GM12891 (cell line): ENCODE measurements at regions not wholly inside any gene's neighbourhood (a gene's known extent, or its start where the extent isn't known, plus 50 kb on each side); places are given as distances from the start of the nearest gene placed in this dataset.

Source experiments
- PAX5 ChIP-seq: IDR thresholded peaks from 2 replicates; pipeline ENCODE4 v1.6.1; 2011; ENCODE audit warnings: low read length, moderate library complexity, mild to moderate bottlenecking; ENCODE audit not compliant: insufficient read depth, severe bottlenecking
- POLR2A ChIP-seq: IDR thresholded peaks from 2 replicates; pipeline ENCODE4 v1.6.1; 2011; ENCODE audit warnings: low read depth, low read length, control low read depth
- POLR2AphosphoS5 ChIP-seq: IDR thresholded peaks from 2 replicates; pipeline ENCODE4 v1.6.1; 2011; ENCODE audit warnings: low read depth, low read length, control low read depth
- TAF1 ChIP-seq: IDR thresholded peaks from 2 replicates; pipeline ENCODE4 v1.6.1; 2011; ENCODE audit warnings: low read depth, low read length, control low read depth

DNA sequence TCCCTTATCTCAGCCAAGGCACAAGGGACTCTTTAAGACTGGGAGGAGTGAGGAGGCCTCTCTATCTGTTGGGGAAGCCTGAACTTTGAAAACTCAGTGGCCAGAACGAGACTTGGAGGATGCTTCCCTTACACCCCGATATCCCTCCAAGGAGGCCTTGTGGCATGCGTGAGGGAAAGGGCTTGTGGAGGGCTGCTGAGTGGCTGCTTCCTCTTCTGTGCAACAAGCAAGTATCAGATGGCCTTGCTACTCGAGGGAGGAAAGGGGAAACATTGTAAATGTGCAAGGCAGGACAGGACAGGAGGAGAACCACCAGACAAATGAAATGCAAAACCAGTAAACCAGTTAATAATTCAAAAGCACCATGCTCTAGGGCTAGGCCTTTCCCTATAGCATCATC lies 306.5 kb upstream of the MAP3K7 start:
- TF ChIP-seq TAF1 = no peak
- TF ChIP-seq POLR2AphosphoS5 = no peak
- no peak for TF ChIP-seq PAX5
- no peak for TF ChIP-seq POLR2A
